ENCODE measurements at regions not wholly inside any gene's neighbourhood (a gene's known extent, or its start where the extent isn't known, plus 50 kb on each side); places are given as distances from the start of the nearest gene placed in this dataset.

DNA sequence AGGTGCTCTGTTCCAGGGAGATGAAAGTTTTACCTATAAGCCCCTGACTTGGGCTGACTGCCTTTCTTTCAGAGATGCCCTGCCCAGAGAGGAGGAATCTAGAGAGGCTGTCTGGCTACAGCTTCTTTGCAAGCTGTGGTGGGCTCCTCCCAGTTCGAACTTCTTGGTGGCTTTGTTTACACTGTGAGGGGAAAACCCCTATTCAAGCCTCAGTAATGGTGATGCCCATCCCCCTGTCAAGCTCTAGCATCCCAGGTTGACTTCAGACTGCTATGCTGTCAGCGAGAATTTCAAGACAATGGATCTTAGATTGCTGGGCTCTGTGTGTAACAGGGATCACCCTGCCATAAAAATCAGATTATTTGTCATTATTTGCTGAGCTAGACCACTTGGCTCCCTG lies 377.6 kb downstream of the FLRT2 start:
- no peak overlapping the region for H3K4me3 ChIP-seq (ENCODE audit: low read depth, low read length)
- TF ChIP-seq MYC (IDR thresholded peaks at IDR 0.05; ENCODE audit: low read depth, low read length) (no peak), POLR2A (IDR thresholded peaks at IDR 0.05; ENCODE audit: extremely low read depth, insufficient read length) (no peak)
- TF ChIP-seq, protein P1, sequence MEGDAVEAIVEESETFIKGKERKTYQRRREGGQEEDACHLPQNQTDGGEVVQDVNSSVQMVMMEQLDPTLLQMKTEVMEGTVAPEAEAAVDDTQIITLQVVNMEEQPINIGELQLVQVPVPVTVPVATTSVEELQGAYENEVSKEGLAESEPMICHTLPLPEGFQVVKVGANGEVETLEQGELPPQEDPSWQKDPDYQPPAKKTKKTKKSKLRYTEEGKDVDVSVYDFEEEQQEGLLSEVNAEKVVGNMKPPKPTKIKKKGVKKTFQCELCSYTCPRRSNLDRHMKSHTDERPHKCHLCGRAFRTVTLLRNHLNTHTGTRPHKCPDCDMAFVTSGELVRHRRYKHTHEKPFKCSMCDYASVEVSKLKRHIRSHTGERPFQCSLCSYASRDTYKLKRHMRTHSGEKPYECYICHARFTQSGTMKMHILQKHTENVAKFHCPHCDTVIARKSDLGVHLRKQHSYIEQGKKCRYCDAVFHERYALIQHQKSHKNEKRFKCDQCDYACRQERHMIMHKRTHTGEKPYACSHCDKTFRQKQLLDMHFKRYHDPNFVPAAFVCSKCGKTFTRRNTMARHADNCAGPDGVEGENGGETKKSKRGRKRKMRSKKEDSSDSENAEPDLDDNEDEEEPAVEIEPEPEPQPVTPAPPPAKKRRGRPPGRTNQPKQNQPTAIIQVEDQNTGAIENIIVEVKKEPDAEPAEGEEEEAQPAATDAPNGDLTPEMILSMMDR (IDR thresholded peaks at IDR 0.05; ENCODE audit: low read depth, low read length) = no peak
- TF ChIP-seq, protein P2, sequence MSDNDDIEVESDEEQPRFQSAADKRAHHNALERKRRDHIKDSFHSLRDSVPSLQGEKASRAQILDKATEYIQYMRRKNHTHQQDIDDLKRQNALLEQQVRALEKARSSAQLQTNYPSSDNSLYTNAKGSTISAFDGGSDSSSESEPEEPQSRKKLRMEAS (IDR thresholded peaks at IDR 0.05; ENCODE audit: low read depth, low read length) = no peak
- no peak for DNase-seq (ENCODE audit: low read depth)

- TF ChIP-seq POLR2A (IDR thresholded peaks at IDR 0.05; ENCODE audit: extremely low read depth, insufficient read length) = no peak
- TF ChIP-seq, protein P1 (IDR thresholded peaks at IDR 0.05; ENCODE audit: low read depth, low read length) = no peak
- no peak for TF ChIP-seq MYC (IDR thresholded peaks at IDR 0.05; ENCODE audit: low read depth, low read length)
- TF ChIP-seq, protein P2 (IDR thresholded peaks at IDR 0.05; ENCODE audit: low read depth, low read length) = no peak
- no peak overlapping the region for H3K4me3 ChIP-seq (ENCODE audit: low read depth, low read length)
- no peak for DNase-seq (ENCODE audit: low read depth)
These were observed 367.9 kb downstream of the FLRT2 start for GRCh38 chr14:85897808-85898207.

DNA sequence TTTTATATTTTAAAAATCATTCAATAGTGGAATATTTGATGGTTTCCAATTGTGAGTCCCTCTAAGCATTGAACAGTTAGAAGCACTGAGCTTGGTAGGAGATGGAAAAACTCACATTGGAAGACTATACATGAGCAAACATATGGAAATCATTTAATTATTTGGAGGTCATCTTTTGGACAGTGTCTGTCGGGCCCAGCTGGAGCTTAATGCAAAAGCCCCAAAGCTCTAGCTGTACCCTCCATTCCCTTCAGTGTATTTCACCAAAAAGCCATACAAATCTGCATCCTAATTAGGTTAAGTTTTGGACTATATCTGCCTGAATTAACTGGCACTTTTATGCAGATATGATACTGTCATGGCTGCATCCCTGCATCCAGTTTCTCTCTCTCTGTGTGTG lies 365.7 kb downstream of the FLRT2 start:
- DNase-seq (ENCODE audit: low read depth) = no peak
- TF ChIP-seq, protein P1 (IDR thresholded peaks at IDR 0.05; ENCODE audit: low read depth, low read length) = no peak
- TF ChIP-seq, protein P2 (IDR thresholded peaks at IDR 0.05; ENCODE audit: low read depth, low read length) = no peak
- no peak for TF ChIP-seq MYC (IDR thresholded peaks at IDR 0.05; ENCODE audit: low read depth, low read length)
- no peak for TF ChIP-seq POLR2A (IDR thresholded peaks at IDR 0.05; ENCODE audit: extremely low read depth, insufficient read length)

DNA sequence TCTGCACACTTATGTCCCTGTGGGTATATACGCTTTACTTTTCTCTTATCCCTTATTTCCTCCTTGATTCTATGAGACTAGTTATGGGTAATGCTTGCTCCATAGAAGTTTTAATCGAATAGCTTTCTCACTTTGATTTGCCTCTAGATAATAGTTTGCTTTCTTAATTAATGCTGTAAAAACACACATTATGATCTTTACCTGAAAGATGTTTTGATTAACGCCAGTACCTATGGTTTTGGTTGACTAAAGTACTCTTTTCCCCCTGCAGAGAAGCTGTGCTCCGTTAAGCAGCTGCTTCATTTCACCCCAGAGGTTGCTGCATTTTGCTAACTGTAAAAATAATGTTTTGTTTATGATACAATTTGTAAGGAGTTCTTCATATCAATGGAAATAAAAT lies 362.3 kb downstream of the FLRT2 start:
- no peak for DNase-seq (ENCODE audit: low read depth)
- no peak overlapping the region for H3K4me3 ChIP-seq (ENCODE audit: low read depth, low read length)
- TF ChIP-seq, protein P1 (IDR thresholded peaks at IDR 0.05; ENCODE audit: low read depth, low read length) = no peak
- TF ChIP-seq POLR2A (IDR thresholded peaks at IDR 0.05; ENCODE audit: extremely low read depth, insufficient read length) (no peak), MYC (IDR thresholded peaks at IDR 0.05; ENCODE audit: low read depth, low read length) (no peak)
- TF ChIP-seq, protein P2 (IDR thresholded peaks at IDR 0.05; ENCODE audit: low read depth, low read length) = no peak

More for the DNA sequence above, 365.7 kb downstream of the FLRT2 start:
- H3K4me3 ChIP-seq (ENCODE audit: low read depth, low read length) = no peak overlapping the region

- H3K4me3 ChIP-seq (ENCODE audit: low read depth, low read length) = no peak overlapping the region
- TF ChIP-seq, protein P1 (IDR thresholded peaks at IDR 0.05; ENCODE audit: low read depth, low read length) = no peak
- no peak for TF ChIP-seq MYC (IDR thresholded peaks at IDR 0.05; ENCODE audit: low read depth, low read length)
- TF ChIP-seq, protein P2 (IDR thresholded peaks at IDR 0.05; ENCODE audit: low read depth, low read length) = no peak
- TF ChIP-seq POLR2A (IDR thresholded peaks at IDR 0.05; ENCODE audit: extremely low read depth, insufficient read length) = no peak
- DNase-seq (ENCODE audit: low read depth) = no peak
These were observed 354.0 kb downstream of the FLRT2 start for GRCh38 chr14:85883966-85884365.

Measured in NB4 (cell line).